Nephron progenitor cell (in vitro differentiated cells): ENCODE measurements at regions not wholly inside any gene's neighbourhood (a gene's known extent, or its start where the extent isn't known, plus 50 kb on each side); places are given as distances from the start of the nearest gene placed in this dataset.

ENCODE experiments used
- DNase-seq: peaks from one replicate; pipeline ENCODE4 v3.0.0; 2021
- H3K27ac Mint-ChIP-seq: 2 replicates; pipeline ENCODE4 v1.8.0; 2021; ENCODE audit warnings: mild to moderate bottlenecking, moderate library complexity, mixed read lengths
- H3K27me3 Mint-ChIP-seq: 2 replicates; pipeline ENCODE4 v1.8.0; 2021; ENCODE audit warnings: mild to moderate bottlenecking, low read depth, mixed read lengths; ENCODE audit not compliant: poor library complexity
- H3K36me3 Mint-ChIP-seq: 2 replicates; pipeline ENCODE4 v1.8.0; 2021; ENCODE audit warnings: low read depth, mixed read lengths
- H3K4me1 Mint-ChIP-seq: 2 replicates; pipeline ENCODE4 v1.8.0; 2021; ENCODE audit warnings: mixed read lengths
- H3K4me3 Mint-ChIP-seq: 2 replicates; pipeline ENCODE4 v1.8.0; 2021; ENCODE audit warnings: mild to moderate bottlenecking, moderate library complexity, mixed read lengths
- H3K9me3 Mint-ChIP-seq: 2 replicates; pipeline ENCODE4 v1.8.0; 2021; ENCODE audit warnings: mild to moderate bottlenecking, moderate library complexity, mixed read lengths
- CTCF ChIP-seq: fragments of 200-600 bp; sonication (generic); IDR thresholded peaks from 2 replicates; pipeline ENCODE4 v1.5.0; 2021; ENCODE audit warnings: antibody characterized with exemption

- peak; percentile 51 for DNase-seq
- H3K4me3 Mint-ChIP-seq, result no peak overlapping the region
These were observed 71.5 kb upstream of the RPS23 start for GRCh38 chr5:82349652-82350051.

GRCh38 chr5:82348784-82349425, 70.8 kb upstream of the RPS23 start:
- Mint-ChIP-seq H3K9me3 (no peaks in the 10 kb centered on the region), H3K27ac (no peak overlapping the region), H3K36me3 (no peaks in the 10 kb centered on the region), H3K4me3 (no peak overlapping the region), H3K4me1 (peaks cover 70% of the 10 kb centered on the region), H3K27me3 (peaks cover 8% of the 10 kb centered on the region)
- TF ChIP-seq CTCF, result no peak
- no peak for DNase-seq

More at GRCh38 chr5:82349652-82350051, 71.5 kb upstream of the RPS23 start:
- Mint-ChIP-seq H3K27ac (no peak overlapping the region), H3K36me3 (no peaks in the 10 kb centered on the region), H3K27me3 (peaks cover 8% of the 10 kb centered on the region), H3K4me1 (peaks cover 70% of the 10 kb centered on the region), H3K9me3 (no peaks in the 10 kb centered on the region)
- peak; percentile 24 for TF ChIP-seq CTCF

- peaks cover 8% of the 10 kb centered on the region for H3K27me3 Mint-ChIP-seq
- no peaks in the 10 kb centered on the region for H3K9me3 Mint-ChIP-seq
- H3K36me3 Mint-ChIP-seq, result no peaks in the 10 kb centered on the region
- DNase-seq, result peak; percentile 31
- no peak for TF ChIP-seq CTCF
- H3K4me1 Mint-ChIP-seq, result peaks cover 63% of the 10 kb centered on the region
- H3K27ac Mint-ChIP-seq, result peak overlapping the region; percentile 98
- peak overlapping the region; percentile 29 for H3K4me3 Mint-ChIP-seq
These were observed 69.2 kb upstream of the RPS23 start for GRCh38 chr5:82347201-82347865.

- Mint-ChIP-seq H3K9me3 (no peaks in the 10 kb centered on the region), H3K4me3 (no peak overlapping the region), H3K27me3 (peaks cover 8% of the 10 kb centered on the region), H3K36me3 (no peaks in the 10 kb centered on the region), H3K4me1 (peaks cover 55% of the 10 kb centered on the region), H3K27ac (peak overlapping the region; percentile 98)
- TF ChIP-seq CTCF, result no peak
- DNase-seq, result peak; percentile 21
These were observed 68.4 kb upstream of the RPS23 start for GRCh38 chr5:82346399-82347165.

DNA sequence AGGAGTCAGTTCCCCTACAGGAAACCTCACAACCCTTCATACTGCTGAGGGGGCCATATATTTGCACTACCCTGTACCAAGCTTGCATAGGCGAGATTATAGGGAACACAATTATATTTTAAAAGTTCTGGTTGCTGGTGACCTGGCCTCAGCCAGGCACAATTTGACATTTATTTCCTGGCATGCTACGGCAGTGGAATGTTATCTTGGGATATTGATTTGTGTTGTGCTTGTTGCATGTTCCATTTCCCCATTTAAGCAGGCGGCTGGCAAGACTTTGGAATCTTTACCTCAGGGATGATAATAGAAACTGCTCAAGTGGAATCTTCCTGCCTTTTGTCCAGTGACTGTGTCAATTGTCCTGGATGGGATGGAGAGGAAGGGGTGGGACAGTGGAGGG, 67.0 kb upstream of the RPS23 start:
- Mint-ChIP-seq H3K27ac (peak overlapping the region; percentile 14), H3K4me3 (no peak overlapping the region), H3K27me3 (peaks cover 4% of the 10 kb centered on the region), H3K4me1 (peaks cover 51% of the 10 kb centered on the region), H3K36me3 (no peaks in the 10 kb centered on the region), H3K9me3 (no peaks in the 10 kb centered on the region)
- no peak for TF ChIP-seq CTCF
- no peak for DNase-seq
